ENCODE measurements at regions not wholly inside any gene's neighbourhood (a gene's known extent, or its start where the extent isn't known, plus 50 kb on each side); places are given as distances from the start of the nearest gene placed in this dataset.

DNA sequence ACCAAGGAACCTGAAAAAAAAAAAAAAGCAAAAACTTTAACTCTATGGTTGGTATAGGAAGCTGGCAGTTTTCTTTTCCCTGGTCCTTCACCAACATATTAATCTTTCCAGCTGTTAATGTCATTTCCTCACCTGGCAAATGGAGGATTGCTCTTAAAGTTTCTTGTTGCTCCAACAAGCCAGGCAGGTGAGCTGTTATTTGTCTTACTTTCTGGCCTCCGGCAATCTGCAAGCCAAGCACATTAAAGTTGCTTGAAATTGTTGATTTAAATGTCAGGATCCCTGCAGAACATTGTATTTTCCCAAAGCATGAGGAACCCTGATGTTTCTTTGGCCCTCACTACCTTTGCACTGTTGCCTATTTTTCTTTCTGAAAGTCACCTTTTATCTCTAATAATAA lies 664.9 kb downstream of the METTL4 start:
- Histone ChIP-seq H2BK12ac (ENCODE audit: low read length) (no peak overlapping the region), H4K91ac (ENCODE audit: low read depth, low read length, poor library complexity) (no peak overlapping the region), H3K27ac (replicated peaks; ENCODE audit: low read length) (no peak overlapping the region), H2BK120ac (ENCODE audit: low read depth, low read length) (no peak overlapping the region), H3K14ac (ENCODE audit: low read length) (no peak overlapping the region), H3K79me1 (ENCODE audit: low read depth, low read length) (no peaks in the 10 kb centered on the region), H3K4ac (ENCODE audit: low read length) (no peak overlapping the region), H3K4me3 (ENCODE audit: low read length in 2 of 2) (no peak overlapping the region), H4K8ac (ENCODE audit: low read depth, low read length) (no peak overlapping the region), H2BK15ac (ENCODE audit: low read length) (no peak overlapping the region), H3K36me3 (replicated peaks in 1 of 2; ENCODE audit: control insufficient read depth in 2 of 2, insufficient read depth in 2 of 2, low read length in 2 of 2) (no peaks in the 10 kb centered on the region), H2BK5ac (ENCODE audit: low read length) (no peak overlapping the region), H3K4me1 (ENCODE audit: control insufficient read depth in 2 of 2, insufficient read depth in 1 of 2, low read depth in 1 of 2, low read length in 2 of 2) (no peaks in the 10 kb centered on the region), H3K4me2 (ENCODE audit: insufficient read depth, low read length, poor library complexity, severe bottlenecking) (no peak overlapping the region), H2AFZ (ENCODE audit: low read length) (no peak overlapping the region), H2AK5ac (ENCODE audit: low read depth, low read length) (no peak overlapping the region), H3K18ac (ENCODE audit: low read length) (no peak overlapping the region), H3K9me3 (replicated peaks in 1 of 2; ENCODE audit: control insufficient read depth in 2 of 2, insufficient read depth in 1 of 2, low read depth in 1 of 2, low read length in 2 of 2) (peaks cover 0 to 2% of the 10 kb centered on the region in 2 donors), H3K9ac (ENCODE audit: low read depth, low read length, poor library complexity) (no peak overlapping the region), H3K27me3 (ENCODE audit: control insufficient read depth in 3 of 3, insufficient read depth in 3 of 3, low read depth in 1 of 3, low read length in 3 of 3) (no peaks in the 10 kb centered on the region), H3K23ac (ENCODE audit: low read depth, low read length, poor library complexity) (no peak overlapping the region)
- no CpG with 5 or more reads among the region's 1 CpG for WGBS, 2 donors (ENCODE audit: extremely low coverage in 2 of 2, insufficient read length in 2 of 2, insufficient replicate concordance in 1 of 2)
- no peak for DNase-seq (ENCODE audit: low spot score)

DNA sequence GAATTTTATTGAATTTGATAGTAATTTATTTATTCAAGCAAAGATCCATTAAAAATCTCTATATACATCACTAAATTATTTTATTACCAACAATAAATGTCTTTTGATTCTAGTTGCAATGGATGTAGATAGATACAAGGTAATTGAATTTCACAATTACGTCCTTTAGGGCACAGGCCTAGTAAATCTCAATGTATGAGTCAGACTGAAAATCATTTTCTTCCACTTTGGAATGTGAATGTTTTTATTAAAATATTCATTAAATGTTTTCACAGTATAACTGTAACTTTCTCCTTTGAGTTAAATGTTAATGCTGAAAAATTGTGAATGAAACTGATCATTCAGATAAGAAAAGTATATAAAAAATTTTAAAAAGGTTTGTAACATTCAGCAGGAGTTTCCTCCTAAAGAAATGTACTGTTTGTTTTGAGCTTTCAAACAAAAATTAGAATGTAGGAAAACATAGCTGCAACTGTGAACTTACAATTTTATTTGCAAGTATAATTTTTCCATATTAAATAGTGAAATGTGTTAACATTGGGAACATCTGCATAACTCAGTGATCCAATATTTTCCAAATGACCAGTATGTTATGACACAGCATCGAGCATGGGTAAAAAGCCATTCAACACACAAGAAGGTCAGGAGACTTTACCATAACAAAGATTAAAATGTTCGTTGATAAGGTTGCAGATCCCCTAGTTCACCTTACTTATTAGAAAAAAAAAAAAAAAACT lies 663.7 kb downstream of the METTL4 start:
- H3K18ac ChIP-seq (ENCODE audit: low read length): no peak overlapping the region
- no peak overlapping the region for H3K4ac ChIP-seq (ENCODE audit: low read length)
- no peaks in the 10 kb centered on the region for H3K4me1 ChIP-seq (ENCODE audit: control insufficient read depth in 2 of 2, insufficient read depth in 1 of 2, low read depth in 1 of 2, low read length in 2 of 2)
- H2BK120ac ChIP-seq (ENCODE audit: low read depth, low read length): no peak overlapping the region
- H3K9ac ChIP-seq (ENCODE audit: low read depth, low read length, poor library complexity): no peak overlapping the region
- no peak overlapping the region for H4K8ac ChIP-seq (ENCODE audit: low read depth, low read length)
- no CpG with 5 or more reads among the region's 3 CpGs for WGBS, 2 donors (ENCODE audit: extremely low coverage in 2 of 2, insufficient read length in 2 of 2, insufficient replicate concordance in 1 of 2)
- H2BK5ac ChIP-seq (ENCODE audit: low read length): no peak overlapping the region
- no peak overlapping the region for H3K4me3 ChIP-seq (ENCODE audit: low read length in 2 of 2)
- no peak overlapping the region for H3K4me2 ChIP-seq (ENCODE audit: insufficient read depth, low read length, poor library complexity, severe bottlenecking)
- no peak overlapping the region for H4K91ac ChIP-seq (ENCODE audit: low read depth, low read length, poor library complexity)
- no peak overlapping the region for H2BK15ac ChIP-seq (ENCODE audit: low read length)
- peaks cover 0 to 2% of the 10 kb centered on the region in 2 donors for H3K9me3 ChIP-seq (replicated peaks in 1 of 2; ENCODE audit: control insufficient read depth in 2 of 2, insufficient read depth in 1 of 2, low read depth in 1 of 2, low read length in 2 of 2)
- H3K36me3 ChIP-seq (replicated peaks in 1 of 2; ENCODE audit: control insufficient read depth in 2 of 2, insufficient read depth in 2 of 2, low read length in 2 of 2): no peaks in the 10 kb centered on the region
- no peak overlapping the region for H2AK5ac ChIP-seq (ENCODE audit: low read depth, low read length)
- no peak overlapping the region for H2AFZ ChIP-seq (ENCODE audit: low read length)
- no peaks in the 10 kb centered on the region for H3K27me3 ChIP-seq (ENCODE audit: control insufficient read depth in 3 of 3, insufficient read depth in 3 of 3, low read depth in 1 of 3, low read length in 3 of 3)
- H3K27ac ChIP-seq (replicated peaks; ENCODE audit: low read length): no peak overlapping the region
- no peak overlapping the region for H3K23ac ChIP-seq (ENCODE audit: low read depth, low read length, poor library complexity)
- no peak overlapping the region for H2BK12ac ChIP-seq (ENCODE audit: low read length)
- H3K14ac ChIP-seq (ENCODE audit: low read length): no peak overlapping the region
- H3K79me1 ChIP-seq (ENCODE audit: low read depth, low read length): no peaks in the 10 kb centered on the region
- no peak for DNase-seq (ENCODE audit: low spot score)

DNA sequence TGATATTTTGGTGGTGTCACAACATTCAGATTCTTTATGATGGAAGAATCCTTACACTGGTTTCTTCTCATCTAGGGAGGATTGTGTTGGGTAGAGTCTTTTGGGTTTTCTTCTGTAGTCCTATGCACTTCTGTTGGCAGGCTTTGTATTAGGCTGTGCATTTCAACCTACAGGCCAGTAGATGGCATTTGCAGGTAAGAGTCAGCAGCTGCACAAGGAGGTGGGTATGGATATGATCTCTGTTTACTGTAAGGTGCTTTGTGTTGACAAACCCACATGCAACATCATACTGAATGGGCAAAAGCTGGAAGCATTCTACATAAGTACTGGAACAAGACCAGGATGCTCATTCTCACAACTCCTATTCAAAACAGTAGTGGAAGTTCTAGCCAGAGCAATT lies 656.8 kb downstream of the METTL4 start:
- Histone ChIP-seq H3K4me3 (ENCODE audit: low read length in 2 of 2) (no peak overlapping the region), H3K23ac (ENCODE audit: low read depth, low read length, poor library complexity) (no peak overlapping the region), H3K36me3 (replicated peaks in 1 of 2; ENCODE audit: control insufficient read depth in 2 of 2, insufficient read depth in 2 of 2, low read length in 2 of 2) (no peaks in the 10 kb centered on the region), H4K8ac (ENCODE audit: low read depth, low read length) (no peak overlapping the region), H2BK5ac (ENCODE audit: low read length) (no peak overlapping the region), H3K27ac (replicated peaks; ENCODE audit: low read length) (no peak overlapping the region), H3K9ac (ENCODE audit: low read depth, low read length, poor library complexity) (no peak overlapping the region), H3K79me1 (ENCODE audit: low read depth, low read length) (no peaks in the 10 kb centered on the region), H3K4ac (ENCODE audit: low read length) (no peak overlapping the region), H3K4me2 (ENCODE audit: insufficient read depth, low read length, poor library complexity, severe bottlenecking) (no peak overlapping the region), H4K91ac (ENCODE audit: low read depth, low read length, poor library complexity) (no peak overlapping the region), H2BK15ac (ENCODE audit: low read length) (no peak overlapping the region), H3K9me3 (replicated peaks in 1 of 2; ENCODE audit: control insufficient read depth in 2 of 2, insufficient read depth in 1 of 2, low read depth in 1 of 2, low read length in 2 of 2) (peaks cover 0 to 5% of the 10 kb centered on the region in 2 donors), H3K14ac (ENCODE audit: low read length) (no peak overlapping the region), H3K18ac (ENCODE audit: low read length) (no peak overlapping the region), H3K4me1 (ENCODE audit: control insufficient read depth in 2 of 2, insufficient read depth in 1 of 2, low read depth in 1 of 2, low read length in 2 of 2) (no peaks in the 10 kb centered on the region), H2AK5ac (ENCODE audit: low read depth, low read length) (no peak overlapping the region), H3K27me3 (ENCODE audit: control insufficient read depth in 3 of 3, insufficient read depth in 3 of 3, low read depth in 1 of 3, low read length in 3 of 3) (no peaks in the 10 kb centered on the region), H2BK120ac (ENCODE audit: low read depth, low read length) (no peak overlapping the region), H2AFZ (ENCODE audit: low read length) (no peak overlapping the region), H2BK12ac (ENCODE audit: low read length) (no peak overlapping the region)
- DNase-seq (ENCODE audit: low spot score): no peak

DNA sequence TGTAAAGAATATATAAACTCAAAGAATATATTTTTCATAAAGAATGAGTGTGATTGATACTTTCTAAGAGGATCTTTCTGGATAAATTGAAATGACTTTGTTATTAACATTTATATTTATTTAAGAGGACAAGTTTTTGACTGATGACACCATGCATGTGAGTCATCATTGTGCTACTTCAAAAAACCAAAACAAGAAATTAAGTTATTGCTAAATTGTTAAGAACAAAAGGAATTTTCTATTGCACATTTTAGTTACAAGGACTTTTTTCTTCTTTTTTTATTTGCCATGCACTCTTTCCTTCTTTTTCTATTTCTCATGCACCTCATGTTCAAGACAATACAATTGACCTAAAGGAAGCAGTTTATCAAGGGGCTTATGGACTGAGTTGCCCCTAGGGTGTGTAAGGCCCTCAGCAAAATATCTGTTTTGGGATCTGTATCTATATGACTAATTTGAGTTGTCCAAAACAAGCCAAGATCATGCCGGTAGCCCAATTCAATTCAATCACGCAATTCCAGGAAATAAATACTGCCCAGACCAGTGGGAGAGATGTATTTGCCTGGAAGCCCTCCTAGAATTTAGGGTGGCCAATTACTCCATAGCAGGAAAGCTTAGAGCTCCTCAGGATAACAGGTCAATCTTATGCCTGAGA lies 654.3 kb downstream of the METTL4 start:
- no peak overlapping the region for H2BK120ac ChIP-seq (ENCODE audit: low read depth, low read length)
- no peak overlapping the region for H3K27ac ChIP-seq (replicated peaks; ENCODE audit: low read length)
- no peak for DNase-seq (ENCODE audit: low spot score)
- no peak overlapping the region for H3K4me2 ChIP-seq (ENCODE audit: insufficient read depth, low read length, poor library complexity, severe bottlenecking)
- no peak overlapping the region for H4K8ac ChIP-seq (ENCODE audit: low read depth, low read length)
- H3K79me1 ChIP-seq (ENCODE audit: low read depth, low read length): no peaks in the 10 kb centered on the region
- H3K23ac ChIP-seq (ENCODE audit: low read depth, low read length, poor library complexity): no peak overlapping the region
- H3K36me3 ChIP-seq (replicated peaks in 1 of 2; ENCODE audit: control insufficient read depth in 2 of 2, insufficient read depth in 2 of 2, low read length in 2 of 2): no peaks in the 10 kb centered on the region
- no peak overlapping the region for H3K4ac ChIP-seq (ENCODE audit: low read length)
- no CpG with 5 or more reads among the region's 2 CpGs for WGBS, 2 donors (ENCODE audit: extremely low coverage in 2 of 2, insufficient read length in 2 of 2, insufficient replicate concordance in 1 of 2)
- no peak overlapping the region for H2BK5ac ChIP-seq (ENCODE audit: low read length)
- H2BK12ac ChIP-seq (ENCODE audit: low read length): no peak overlapping the region
- no peak overlapping the region for H3K14ac ChIP-seq (ENCODE audit: low read length)
- no peak overlapping the region for H2AFZ ChIP-seq (ENCODE audit: low read length)
- H4K91ac ChIP-seq (ENCODE audit: low read depth, low read length, poor library complexity): no peak overlapping the region
- H3K4me3 ChIP-seq (ENCODE audit: low read length in 2 of 2): no peak overlapping the region
- H2AK5ac ChIP-seq (ENCODE audit: low read depth, low read length): no peak overlapping the region
- no peaks in the 10 kb centered on the region for H3K27me3 ChIP-seq (ENCODE audit: control insufficient read depth in 3 of 3, insufficient read depth in 3 of 3, low read depth in 1 of 3, low read length in 3 of 3)
- H3K4me1 ChIP-seq (ENCODE audit: control insufficient read depth in 2 of 2, insufficient read depth in 1 of 2, low read depth in 1 of 2, low read length in 2 of 2): no peaks in the 10 kb centered on the region
- H3K18ac ChIP-seq (ENCODE audit: low read length): no peak overlapping the region
- no peak overlapping the region for H3K9ac ChIP-seq (ENCODE audit: low read depth, low read length, poor library complexity)
- H2BK15ac ChIP-seq (ENCODE audit: low read length): no peak overlapping the region
- peaks cover 0 to 3% of the 10 kb centered on the region in 2 donors for H3K9me3 ChIP-seq (replicated peaks in 1 of 2; ENCODE audit: control insufficient read depth in 2 of 2, insufficient read depth in 1 of 2, low read depth in 1 of 2, low read length in 2 of 2)
